PFSK-1 (cell line): ENCODE measurements at regions not wholly inside any gene's neighbourhood (a gene's known extent, or its start where the extent isn't known, plus 50 kb on each side); places are given as distances from the start of the nearest gene placed in this dataset.

Experiments used
- FOXP2 ChIP-seq: optimal IDR thresholded peaks from 2 replicates; pipeline ENCODE3; 2011; ENCODE audit warnings: borderline replicate concordance, control low read depth, inconsistent platforms; ENCODE audit not compliant: insufficient read depth; ENCODE audit errors: extremely low read length, extremely low read depth
- POLR2AphosphoS5 ChIP-seq: IDR thresholded peaks from 2 replicates; pipeline ENCODE4 v1.6.1; 2012; ENCODE audit warnings: low read depth, mild to moderate bottlenecking, control low read depth, low read length, moderate library complexity
- SIN3A ChIP-seq: IDR thresholded peaks from 2 replicates; pipeline ENCODE4 v1.6.1; 2012; ENCODE audit warnings: mild to moderate bottlenecking, low read length, moderate library complexity, borderline replicate concordance; ENCODE audit not compliant: insufficient read depth
- TAF1 ChIP-seq: IDR thresholded peaks from 2 replicates; pipeline ENCODE4 v1.6.1; 2012; ENCODE audit warnings: low read length, control low read depth, borderline replicate concordance; ENCODE audit not compliant: insufficient read depth
- TF ChIP-seq, protein P1 (sequence below), 2 experiments: IDR thresholded peaks; 2 replicates each; pipeline versions ENCODE4 v1.6.1 to v1.8.0; 2011 to 2012; ENCODE audit warnings: low read depth in 2 of 2, low read length in 2 of 2, control low read depth in 1 of 2, inconsistent platforms in 1 of 2, mild to moderate bottlenecking in 1 of 2, moderate library complexity in 1 of 2; ENCODE audit not compliant: insufficient read depth in 1 of 2

DNA sequence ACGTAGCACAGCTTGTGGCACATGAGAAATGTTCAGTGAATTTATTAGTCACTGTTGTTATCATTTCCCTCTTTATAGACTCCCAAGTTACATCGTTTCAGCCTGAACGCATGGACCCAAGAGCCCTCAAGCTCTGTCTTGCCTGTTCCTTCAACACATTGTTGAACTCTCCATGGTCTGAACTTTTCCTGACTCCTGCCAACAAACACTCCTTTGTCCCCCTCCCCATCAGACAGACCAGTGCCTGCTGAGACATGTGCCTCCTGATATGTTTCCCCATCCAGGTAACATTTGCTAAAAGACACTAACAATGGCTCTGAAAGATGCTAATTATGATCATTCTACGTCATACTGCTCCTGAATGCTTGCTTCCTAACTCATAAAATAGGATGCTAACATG, 108.7 kb upstream of the NFIA start:
- TF ChIP-seq, protein P1, sequence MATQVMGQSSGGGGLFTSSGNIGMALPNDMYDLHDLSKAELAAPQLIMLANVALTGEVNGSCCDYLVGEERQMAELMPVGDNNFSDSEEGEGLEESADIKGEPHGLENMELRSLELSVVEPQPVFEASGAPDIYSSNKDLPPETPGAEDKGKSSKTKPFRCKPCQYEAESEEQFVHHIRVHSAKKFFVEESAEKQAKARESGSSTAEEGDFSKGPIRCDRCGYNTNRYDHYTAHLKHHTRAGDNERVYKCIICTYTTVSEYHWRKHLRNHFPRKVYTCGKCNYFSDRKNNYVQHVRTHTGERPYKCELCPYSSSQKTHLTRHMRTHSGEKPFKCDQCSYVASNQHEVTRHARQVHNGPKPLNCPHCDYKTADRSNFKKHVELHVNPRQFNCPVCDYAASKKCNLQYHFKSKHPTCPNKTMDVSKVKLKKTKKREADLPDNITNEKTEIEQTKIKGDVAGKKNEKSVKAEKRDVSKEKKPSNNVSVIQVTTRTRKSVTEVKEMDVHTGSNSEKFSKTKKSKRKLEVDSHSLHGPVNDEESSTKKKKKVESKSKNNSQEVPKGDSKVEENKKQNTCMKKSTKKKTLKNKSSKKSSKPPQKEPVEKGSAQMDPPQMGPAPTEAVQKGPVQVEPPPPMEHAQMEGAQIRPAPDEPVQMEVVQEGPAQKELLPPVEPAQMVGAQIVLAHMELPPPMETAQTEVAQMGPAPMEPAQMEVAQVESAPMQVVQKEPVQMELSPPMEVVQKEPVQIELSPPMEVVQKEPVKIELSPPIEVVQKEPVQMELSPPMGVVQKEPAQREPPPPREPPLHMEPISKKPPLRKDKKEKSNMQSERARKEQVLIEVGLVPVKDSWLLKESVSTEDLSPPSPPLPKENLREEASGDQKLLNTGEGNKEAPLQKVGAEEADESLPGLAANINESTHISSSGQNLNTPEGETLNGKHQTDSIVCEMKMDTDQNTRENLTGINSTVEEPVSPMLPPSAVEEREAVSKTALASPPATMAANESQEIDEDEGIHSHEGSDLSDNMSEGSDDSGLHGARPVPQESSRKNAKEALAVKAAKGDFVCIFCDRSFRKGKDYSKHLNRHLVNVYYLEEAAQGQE (IDR thresholded peaks at IDR 0.05; ENCODE audit: insufficient read depth in 1 of 2, low read depth in 2 of 2, low read length in 2 of 2), result 0 out of 4 replicates have a peak, but pooled peaks of 1 of the 2 experiments have one; percentile 35
- TF ChIP-seq FOXP2, result no peak

DNA sequence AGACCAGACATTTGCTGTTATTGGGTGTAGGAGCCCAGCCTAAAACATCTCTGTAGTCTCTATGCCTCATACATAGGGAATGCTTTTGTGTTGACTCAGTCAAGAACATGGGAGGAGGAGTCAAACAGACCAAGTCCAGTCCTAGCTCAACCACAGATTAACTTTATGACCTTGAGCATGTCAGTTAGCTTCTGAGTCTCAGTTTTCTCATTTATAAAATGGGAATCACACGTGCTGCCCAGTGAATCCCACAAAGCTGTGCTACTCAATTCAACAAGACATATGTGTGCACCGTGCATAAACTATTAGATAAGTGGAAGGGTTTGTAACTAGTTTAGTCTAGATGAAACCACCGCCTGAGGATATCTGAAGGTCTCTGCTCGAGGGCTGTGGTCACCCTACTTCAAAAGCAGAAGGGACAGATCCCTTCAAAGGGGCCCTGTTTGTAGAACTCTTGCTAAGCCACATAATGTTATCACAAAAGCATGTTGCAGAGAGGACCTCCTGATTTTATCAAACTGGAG, 109.5 kb upstream of the NFIA start:
- TF ChIP-seq, protein P1 (IDR thresholded peaks at IDR 0.05; ENCODE audit: insufficient read depth in 1 of 2, low read depth in 2 of 2, low read length in 2 of 2), result no peak
- TF ChIP-seq TAF1, result no peak
- no peak for TF ChIP-seq FOXP2
- no peak for TF ChIP-seq POLR2AphosphoS5

DNA sequence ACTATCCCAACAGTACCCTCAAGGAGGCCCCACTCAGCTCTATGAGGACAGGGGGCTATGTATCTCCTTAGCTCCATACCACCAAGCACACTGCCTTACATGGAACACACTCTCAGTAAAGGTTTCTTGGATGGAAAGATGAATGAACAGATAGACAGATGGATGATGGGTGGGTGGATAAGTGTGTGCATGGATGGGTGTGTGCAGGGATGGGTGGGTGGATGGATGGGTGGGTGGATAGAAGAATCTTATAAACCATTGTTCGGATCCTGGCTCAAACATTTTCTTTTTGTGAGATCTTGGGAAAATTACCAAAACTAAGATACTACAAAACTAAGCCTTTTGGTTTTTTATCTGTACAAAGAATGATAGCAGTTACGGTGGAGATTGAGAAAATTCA, 111.0 kb upstream of the NFIA start:
- no peak for TF ChIP-seq SIN3A
- TF ChIP-seq, protein P1 (IDR thresholded peaks at IDR 0.05; ENCODE audit: insufficient read depth in 1 of 2, low read depth in 2 of 2, low read length in 2 of 2), result no peak
- TF ChIP-seq TAF1, result no peak
- no peak for TF ChIP-seq POLR2AphosphoS5
- TF ChIP-seq FOXP2, result no peak

GRCh38 chr1:60969971-60970509, 112.3 kb upstream of the NFIA start:
- TF ChIP-seq TAF1, result no peak
- TF ChIP-seq, protein P1 (IDR thresholded peaks at IDR 0.05; ENCODE audit: insufficient read depth in 1 of 2, low read depth in 2 of 2, low read length in 2 of 2), result no peak
- TF ChIP-seq SIN3A, result no peak
- TF ChIP-seq FOXP2, result no peak
- no peak for TF ChIP-seq POLR2AphosphoS5
